Keratinocyte (primary cell): ENCODE measurements at regions not wholly inside any gene's neighbourhood (a gene's known extent, or its start where the extent isn't known, plus 50 kb on each side); places are given as distances from the start of the nearest gene placed in this dataset.

Experiments
- DNase-seq: peaks from one replicate; pipeline ENCODE4 v3.0.0-alpha.2; 2011; ENCODE audit warnings: low read depth, missing footprints, low spot score
- FAIRE-seq: peaks from 2 replicates; lab custom pipeline; 2011; peaks lifted over from hg19 to GRCh38; lab: Jason Lieb, UNC
- H2AFZ ChIP-seq: 2 replicates; pipeline ENCODE4 v1.6.0; 2012; ENCODE audit warnings: low read length, control low read depth, inconsistent platforms; ENCODE audit not compliant: control insufficient read depth
- H3K27ac ChIP-seq: 2 replicates; pipeline ENCODE4 v1.5.1; 2011; ENCODE audit warnings: low read length; ENCODE audit not compliant: control insufficient read depth, insufficient read depth
- H3K27me3 ChIP-seq: 3 replicates; pipeline ENCODE4 v1.6.0; 2011; ENCODE audit warnings: low read length; ENCODE audit not compliant: control insufficient read depth, insufficient read depth; ENCODE audit errors: extremely low read depth
- H3K36me3 ChIP-seq, 2 experiments: 2 replicates in 1 of 2; 3 replicates in 1 of 2; pipeline ENCODE4 v1.5.1; 2011; ENCODE audit warnings: low read length in 2 of 2, mild to moderate bottlenecking in 1 of 2; ENCODE audit not compliant: control insufficient read depth in 2 of 2, insufficient read depth in 2 of 2; ENCODE audit errors: extremely low read depth in 1 of 2
- H3K4me1 ChIP-seq: 3 replicates; pipeline ENCODE4 v1.5.1; 2011; ENCODE audit warnings: low read length; ENCODE audit not compliant: control insufficient read depth, insufficient read depth; ENCODE audit errors: extremely low read depth
- H3K4me2 ChIP-seq: 3 replicates; pipeline ENCODE4 v1.6.0; 2011; ENCODE audit warnings: low read depth, low read length; ENCODE audit not compliant: control insufficient read depth, insufficient read depth; ENCODE audit errors: extremely low read depth
- H3K4me3 ChIP-seq, 3 experiments: fragments of 200-600 bp in 1 of 3; sonication (generic) in 1 of 3; 2 replicates in 2 of 3; 3 replicates in 1 of 3; pipeline ENCODE4 v1.5.1; 2011 to 2016; ENCODE audit warnings: low read length in 3 of 3, mild to moderate bottlenecking in 3 of 3, control low read depth in 2 of 3, inconsistent platforms in 1 of 3, low read depth in 1 of 3, mixed read lengths in 1 of 3, mixed run types in 1 of 3, moderate library complexity in 1 of 3; ENCODE audit not compliant: control insufficient read depth in 2 of 3, insufficient read depth in 2 of 3; ENCODE audit errors: extremely low read depth in 1 of 3
- H3K79me2 ChIP-seq: 2 replicates; pipeline ENCODE4 v1.6.0; 2012; ENCODE audit warnings: low read length; ENCODE audit not compliant: control insufficient read depth, insufficient read depth
- H3K9ac ChIP-seq: 3 replicates; pipeline ENCODE4 v1.6.0; 2011; ENCODE audit warnings: low read length; ENCODE audit not compliant: control insufficient read depth, insufficient read depth; ENCODE audit errors: extremely low read depth
- H3K9me1 ChIP-seq: 3 replicates; pipeline ENCODE4 v1.6.0; 2011; ENCODE audit warnings: low read length; ENCODE audit not compliant: control insufficient read depth, insufficient read depth; ENCODE audit errors: extremely low read depth
- H3K9me3 ChIP-seq: 2 replicates; pipeline ENCODE4 v1.5.1; 2012; ENCODE audit warnings: low read depth, low read length; ENCODE audit not compliant: control insufficient read depth
- H4K20me1 ChIP-seq: 3 replicates; pipeline ENCODE4 v1.6.0; 2011; ENCODE audit warnings: low read length; ENCODE audit not compliant: control insufficient read depth, insufficient read depth; ENCODE audit errors: extremely low read depth
- EZH2 ChIP-seq: IDR thresholded peaks from one replicate; pipeline ENCODE4 v1.6.1; 2012; ENCODE audit warnings: inconsistent platforms, mild to moderate bottlenecking, low read length, moderate library complexity
- dilution Hi-C: fragments of 300-500 bp; cut with MboI; formaldehyde crosslinking; loops from one replicate; pipeline ENCODE4 v1.7.0; 2020; ENCODE audit warnings: low sequenced_read_pairs; ENCODE audit not compliant: extremely low pct_ligation_motif_present
- TF ChIP-seq, protein P1 (sequence below), 3 experiments: IDR thresholded peaks in 1 of 3; conservative IDR thresholded peaks in 1 of 3; optimal IDR thresholded peaks in 1 of 3; 2 replicates in 2 of 3; 3 replicates in 1 of 3; pipeline versions ENCODE3 to v1.5.1; 2011; ENCODE audit warnings: low read length in 3 of 3, mild to moderate bottlenecking in 3 of 3, moderate library complexity in 2 of 3, control low read depth in 1 of 3, inconsistent platforms in 1 of 3; ENCODE audit not compliant: insufficient read depth in 2 of 3; ENCODE audit errors: extremely low read depth in 1 of 3

DNA sequence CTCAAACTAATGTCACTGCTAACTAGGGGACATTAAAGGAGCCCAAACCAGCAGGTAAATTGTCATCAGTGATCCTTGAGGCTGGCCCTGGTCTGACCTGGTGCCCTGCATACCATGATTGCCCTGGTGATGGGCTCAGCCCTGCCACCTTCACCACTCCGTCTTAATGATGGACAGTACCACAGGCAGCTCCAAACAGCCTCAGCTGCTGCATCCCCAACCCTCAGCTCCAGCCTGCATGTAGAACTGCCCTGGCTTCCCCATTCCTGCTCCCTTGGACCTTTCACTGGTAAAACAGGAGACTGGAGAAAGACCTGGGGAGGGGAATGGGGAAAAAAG, 190.0 kb downstream of the GAS1 start:
- no peak for TF ChIP-seq EZH2
- TF ChIP-seq, protein P1, sequence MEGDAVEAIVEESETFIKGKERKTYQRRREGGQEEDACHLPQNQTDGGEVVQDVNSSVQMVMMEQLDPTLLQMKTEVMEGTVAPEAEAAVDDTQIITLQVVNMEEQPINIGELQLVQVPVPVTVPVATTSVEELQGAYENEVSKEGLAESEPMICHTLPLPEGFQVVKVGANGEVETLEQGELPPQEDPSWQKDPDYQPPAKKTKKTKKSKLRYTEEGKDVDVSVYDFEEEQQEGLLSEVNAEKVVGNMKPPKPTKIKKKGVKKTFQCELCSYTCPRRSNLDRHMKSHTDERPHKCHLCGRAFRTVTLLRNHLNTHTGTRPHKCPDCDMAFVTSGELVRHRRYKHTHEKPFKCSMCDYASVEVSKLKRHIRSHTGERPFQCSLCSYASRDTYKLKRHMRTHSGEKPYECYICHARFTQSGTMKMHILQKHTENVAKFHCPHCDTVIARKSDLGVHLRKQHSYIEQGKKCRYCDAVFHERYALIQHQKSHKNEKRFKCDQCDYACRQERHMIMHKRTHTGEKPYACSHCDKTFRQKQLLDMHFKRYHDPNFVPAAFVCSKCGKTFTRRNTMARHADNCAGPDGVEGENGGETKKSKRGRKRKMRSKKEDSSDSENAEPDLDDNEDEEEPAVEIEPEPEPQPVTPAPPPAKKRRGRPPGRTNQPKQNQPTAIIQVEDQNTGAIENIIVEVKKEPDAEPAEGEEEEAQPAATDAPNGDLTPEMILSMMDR (optimal IDR thresholded peaks at IDR 0.05 in 1 of 3, IDR thresholded peaks at IDR 0.05 in 1 of 3, conservative IDR thresholded peaks at IDR 0.05 in 1 of 3; ENCODE audit: extremely low read depth in 1 of 3, insufficient read depth in 2 of 3, low read length in 3 of 3) = no peak
- H3K79me2 ChIP-seq = no peaks in the 10 kb centered on the region
- H3K9me1 ChIP-seq = no peaks in the 10 kb centered on the region
- H2AFZ ChIP-seq = no peak overlapping the region
- H3K4me1 ChIP-seq = peaks cover 14% of the 10 kb centered on the region
- no peak overlapping the region for H3K4me3 ChIP-seq
- no peaks in the 10 kb centered on the region for H3K36me3 ChIP-seq
- H3K9ac ChIP-seq = no peak overlapping the region
- DNase-seq (no peak), FAIRE-seq (no peak)
- no peak overlapping the region for H3K27ac ChIP-seq
- no peaks in the 10 kb centered on the region for H4K20me1 ChIP-seq
- no peaks in the 10 kb centered on the region for H3K27me3 ChIP-seq
- H3K4me2 ChIP-seq = no peak overlapping the region
- H3K9me3 ChIP-seq = no peaks in the 10 kb centered on the region
- dilution Hi-C loops = no loop called here

DNA sequence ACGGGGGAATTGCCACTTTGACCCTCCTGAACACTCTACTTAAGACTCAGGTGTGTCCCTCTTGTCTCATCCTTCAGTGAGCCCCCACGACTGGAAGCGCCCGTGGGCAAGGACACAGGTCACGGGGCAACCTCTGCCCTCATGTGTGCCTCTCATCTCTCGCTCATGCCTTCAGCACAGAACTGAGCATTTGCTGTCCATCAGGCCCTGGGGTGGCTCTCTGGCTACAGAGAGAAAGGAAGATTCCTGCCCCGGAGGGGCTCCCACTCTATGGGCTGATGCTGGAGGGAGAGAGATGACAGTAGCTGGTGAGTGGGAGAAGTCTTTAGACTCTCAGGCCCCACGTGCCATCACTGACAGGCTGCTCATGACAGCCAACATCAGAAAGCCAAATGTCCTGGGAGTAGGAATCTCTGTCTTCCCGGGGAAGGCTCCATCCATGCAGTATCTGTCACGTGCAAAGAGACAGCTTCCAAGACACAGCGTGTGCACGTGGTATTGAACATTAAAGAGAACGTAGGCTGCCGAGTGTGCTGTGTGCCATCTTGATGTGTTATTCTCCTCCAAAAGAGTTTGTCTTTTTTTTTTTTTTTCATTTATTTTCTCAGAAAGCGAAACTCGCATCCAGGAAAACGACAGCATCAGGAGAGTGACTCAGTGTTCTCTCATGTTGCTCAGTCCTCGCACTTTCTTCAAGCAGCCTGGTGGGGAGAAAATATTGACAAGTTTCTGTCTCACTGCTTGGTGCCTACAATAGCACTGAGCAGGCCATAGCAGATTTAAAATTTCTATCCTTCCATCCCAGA, 190.5 kb downstream of the GAS1 start:
- peaks cover 14% of the 10 kb centered on the region for H3K4me1 ChIP-seq
- no peaks in the 10 kb centered on the region for H3K27me3 ChIP-seq
- no peak overlapping the region for H3K4me3 ChIP-seq
- dilution Hi-C loops = no loop called here
- H3K79me2 ChIP-seq = no peaks in the 10 kb centered on the region
- no peak for FAIRE-seq
- no peak overlapping the region for H3K4me2 ChIP-seq
- no peaks in the 10 kb centered on the region for H3K9me1 ChIP-seq
- no peak for DNase-seq
- H3K9me3 ChIP-seq = no peaks in the 10 kb centered on the region
- H3K36me3 ChIP-seq = no peaks in the 10 kb centered on the region
- TF ChIP-seq EZH2 = no peak
- TF ChIP-seq, protein P1 (optimal IDR thresholded peaks at IDR 0.05 in 1 of 3, IDR thresholded peaks at IDR 0.05 in 1 of 3, conservative IDR thresholded peaks at IDR 0.05 in 1 of 3; ENCODE audit: extremely low read depth in 1 of 3, insufficient read depth in 2 of 3, low read length in 3 of 3) = no peak
- H2AFZ ChIP-seq = no peak overlapping the region
- no peak overlapping the region for H3K9ac ChIP-seq
- H3K27ac ChIP-seq = no peak overlapping the region
- no peaks in the 10 kb centered on the region for H4K20me1 ChIP-seq
